T47D (cell line): ENCODE measurements at regions not wholly inside any gene's neighbourhood (a gene's known extent, or its start where the extent isn't known, plus 50 kb on each side); places are given as distances from the start of the nearest gene placed in this dataset.
A peak's percentile ranks its signal among the peaks of the same experiment; 100 is the strongest.

Experiments
- DNase-seq, 2 experiments: peaks; one replicate each; pipeline versions ENCODE4 v3.0.0 to v3.0.0-alpha.2; 2011 to 2012; ENCODE audit warnings: low read depth in 1 of 2, low spot score in 1 of 2
- JUND ChIP-seq: IDR thresholded peaks from 2 replicates; pipeline ENCODE4 v1.6.1; 2012; ENCODE audit warnings: low read depth
- in situ Hi-C: cut with HindIII; loops from 2 replicates; pipeline ENCODE4 v1.10.0; 2016; ENCODE audit warnings: low sequenced_read_pairs, low pct_unique_long_range_greater_than_20kb

DNA sequence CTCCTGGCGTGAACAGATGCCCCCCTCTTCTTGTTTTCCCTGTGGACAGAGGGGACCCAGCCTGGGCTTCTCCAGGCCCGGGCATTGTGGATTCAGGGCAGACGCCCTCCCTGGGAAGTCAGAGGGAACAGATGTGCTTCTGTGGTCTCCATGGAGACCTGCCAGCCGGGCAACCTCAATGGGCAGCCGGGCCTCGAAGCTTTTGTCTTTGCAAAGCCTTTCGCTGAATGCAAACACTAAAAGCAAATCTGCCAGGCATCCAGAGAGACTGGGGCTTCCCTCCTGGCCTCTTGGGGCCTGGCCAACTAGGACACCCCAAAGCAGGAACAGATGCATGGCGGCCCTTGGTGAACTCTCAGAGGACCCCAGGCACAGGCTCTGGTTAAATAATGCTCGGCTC, 370.0 kb upstream of the SULF2 start:
- TF ChIP-seq JUND = no peak
- in situ Hi-C loops = no loop called here
- DNase-seq = no peak

- in situ Hi-C loops = no loop called here
- no peak for DNase-seq
- TF ChIP-seq JUND = no peak
These were observed 368.9 kb upstream of the SULF2 start for GRCh38 chr20:48154040-48154765.

- TF ChIP-seq JUND = no peak
- in situ Hi-C loops = no loop called here
- peak in 1 of 2 experiments; percentile 20 for DNase-seq
These were observed 368.2 kb upstream of the SULF2 start for GRCh38 chr20:48153523-48153922.

DNA sequence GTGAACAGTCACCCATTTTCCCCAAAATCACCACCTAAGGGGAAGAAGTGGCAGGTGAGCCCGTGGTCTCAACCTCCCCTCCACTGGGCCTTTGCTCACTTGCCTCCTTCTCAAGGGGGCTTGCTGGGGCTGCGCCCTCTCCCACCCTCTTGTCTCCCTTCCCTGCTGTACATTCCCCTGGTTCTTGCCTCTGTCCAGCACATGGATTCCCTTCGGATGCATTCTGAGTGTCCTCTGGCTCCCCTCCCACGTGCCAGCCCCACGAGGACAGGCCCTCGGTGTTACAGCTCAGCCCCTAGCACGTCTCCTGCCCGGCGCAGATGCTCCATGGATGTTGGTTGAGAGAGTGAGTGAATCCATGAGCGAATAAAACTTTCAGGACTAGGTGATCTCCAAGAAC, 367.8 kb upstream of the SULF2 start:
- no peak for DNase-seq
- TF ChIP-seq JUND = no peak
- in situ Hi-C loops = no loop called here

GRCh38 chr20:48150568-48150967, 365.3 kb upstream of the SULF2 start:
- DNase-seq = no peak
- in situ Hi-C loops = no loop called here
- no peak for TF ChIP-seq JUND

GRCh38 chr20:48149902-48150301, 364.6 kb upstream of the SULF2 start:
- no peak for DNase-seq
- in situ Hi-C loops = no loop called here
- no peak for TF ChIP-seq JUND

DNA sequence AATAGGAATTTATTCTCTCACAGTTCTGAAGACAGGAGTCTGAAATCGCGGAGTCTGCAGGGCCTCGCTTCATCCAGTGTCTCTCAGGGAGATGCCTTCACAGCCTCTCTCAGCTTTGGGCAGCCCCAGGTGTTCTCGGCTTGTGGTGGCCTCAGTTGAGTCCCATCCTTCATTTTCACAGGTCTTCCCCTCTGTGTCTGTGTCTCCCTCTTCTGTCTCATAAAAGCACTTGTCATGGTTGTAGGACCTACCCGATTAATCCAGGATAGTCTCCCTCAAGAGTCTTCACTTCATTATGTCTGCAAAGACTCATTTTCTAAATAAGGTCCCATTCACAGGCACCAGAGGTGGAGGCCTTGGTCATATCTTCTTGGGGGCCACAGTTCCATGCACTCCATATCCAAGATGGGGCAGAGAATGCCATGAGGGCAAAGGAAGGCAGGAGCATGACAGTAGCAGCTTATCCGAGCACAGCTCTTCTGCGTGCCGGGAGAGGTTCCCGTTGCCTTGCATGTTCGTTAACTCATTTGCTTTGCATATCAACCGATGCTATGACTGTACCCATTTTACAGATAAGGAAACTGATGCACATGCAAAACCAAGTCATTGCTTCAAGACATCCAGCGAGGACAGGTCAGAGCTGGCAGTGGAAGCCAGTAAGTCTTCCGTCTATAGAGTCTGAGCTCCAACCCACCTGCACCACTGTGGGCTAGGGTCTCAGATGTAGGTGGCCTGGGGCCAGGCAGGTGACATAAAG, 363.8 kb upstream of the SULF2 start:
- no peak for TF ChIP-seq JUND
- in situ Hi-C loops = no loop called here
- peak in 1 of 2 experiments; percentile 28 for DNase-seq

DNA sequence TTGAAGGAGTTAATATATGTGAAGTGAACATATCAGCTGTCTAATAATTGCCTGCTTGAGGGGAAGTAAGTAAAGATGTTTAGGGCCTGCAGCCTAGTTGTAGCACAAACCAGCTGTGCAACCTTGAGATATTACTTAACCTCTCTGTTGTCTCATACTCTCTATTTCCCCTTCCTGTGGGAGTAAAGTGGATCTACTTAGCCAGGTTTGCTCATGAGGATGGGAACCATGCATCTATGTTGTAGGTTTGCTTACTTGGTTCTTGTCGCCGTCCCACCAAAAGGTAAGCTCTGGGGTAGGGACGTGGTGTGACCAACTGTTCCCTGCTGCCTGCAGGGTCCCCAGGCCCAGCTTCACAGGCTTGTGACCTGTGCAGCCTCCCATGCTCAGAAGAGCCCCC, 362.7 kb upstream of the SULF2 start:
- DNase-seq = no peak
- TF ChIP-seq JUND = no peak
- in situ Hi-C loops = no loop called here

- DNase-seq = no peak
- in situ Hi-C loops = no loop called here
- no peak for TF ChIP-seq JUND
These were observed 362.0 kb upstream of the SULF2 start for GRCh38 chr20:48147311-48147710.

GRCh38 chr20:48146877-48147276, 361.6 kb upstream of the SULF2 start:
- in situ Hi-C loops = no loop called here
- TF ChIP-seq JUND = no peak
- no peak for DNase-seq

DNA sequence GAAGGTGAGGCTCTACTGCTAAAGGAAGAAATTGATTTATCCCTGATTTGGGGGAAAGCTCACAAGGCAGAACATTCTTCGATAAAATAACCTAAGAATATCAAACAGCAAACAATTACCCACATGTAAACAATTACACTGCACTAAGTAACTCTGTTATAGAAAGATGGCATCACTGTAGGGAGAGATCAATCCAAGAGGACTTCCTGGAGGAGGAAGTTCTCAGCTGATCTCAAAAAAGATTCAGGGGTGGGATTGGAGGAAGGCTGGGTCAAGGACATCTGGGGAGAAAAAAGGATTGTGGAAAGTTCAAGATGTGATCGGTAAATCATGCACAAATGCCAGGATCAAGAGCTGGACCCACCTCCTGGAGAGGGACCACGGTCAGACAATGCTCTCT, 361.0 kb upstream of the SULF2 start:
- no peak for TF ChIP-seq JUND
- no peak for DNase-seq
- in situ Hi-C loops = no loop called here

GRCh38 chr20:48143435-48144081, 358.3 kb upstream of the SULF2 start:
- no peak for TF ChIP-seq JUND
- DNase-seq = no peak
- in situ Hi-C loops = no loop called here

- DNase-seq = no peak
- no peak for TF ChIP-seq JUND
- in situ Hi-C loops = no loop called here
These were observed 357.2 kb upstream of the SULF2 start for GRCh38 chr20:48142516-48142773.
